H1 (cell line): ENCODE measurements at regions not wholly inside any gene's neighbourhood (a gene's known extent, or its start where the extent isn't known, plus 50 kb on each side); places are given as distances from the start of the nearest gene placed in this dataset.

Experiments
- CTCF ChIA-PET: fragments of 300-600 bp; sonication (Branson Sonifier 250); formaldehyde crosslinking; loops from one replicate; lab custom pipeline; 2021; ENCODE audit not compliant: partially characterized antibody; lab: Charles Lee
- POLR2A ChIA-PET: fragments of 300-600 bp; sonication (Branson Sonifier 250); formaldehyde crosslinking; loops from one replicate; lab custom pipeline; 2021; ENCODE audit warnings: inconsistent platforms; ENCODE audit not compliant: partially characterized antibody; lab: Charles Lee
- DNase-seq, 2 experiments: peaks; one replicate each; pipeline versions ENCODE4 v3.0.0 to v3.0.0-alpha.2; 2010 to 2022; ENCODE audit warnings: low spot score in 2 of 2, low read depth in 1 of 2, mixed read lengths in 1 of 2
- FAIRE-seq: peaks from 2 replicates; lab custom pipeline; 2011; peaks lifted over from hg19 to GRCh38; lab: Jason Lieb, UNC
- H2AFZ ChIP-seq: 2 replicates; pipeline ENCODE4 v1.8.1; 2012; ENCODE audit warnings: low read length, inconsistent platforms
- H2AK5ac ChIP-seq: 2 replicates; pipeline ENCODE4 v1.6.1; 2013; ENCODE audit warnings: low read depth, low read length
- H2BK120ac ChIP-seq: replicated peaks from 2 replicates; pipeline ENCODE3; 2013; ENCODE audit warnings: low read depth, low read length, inconsistent platforms
- H2BK12ac ChIP-seq: 2 replicates; pipeline ENCODE4 v1.6.1; 2013; ENCODE audit warnings: low read depth, low read length
- H2BK15ac ChIP-seq: 2 replicates; pipeline ENCODE4 v1.6.1; 2013; ENCODE audit warnings: low read length
- H2BK20ac ChIP-seq: 2 replicates; pipeline ENCODE4 v1.6.1; 2013; ENCODE audit warnings: low read length
- H2BK5ac ChIP-seq: 2 replicates; pipeline ENCODE4 v1.6.1; 2013; ENCODE audit warnings: low read depth, low read length
- H3K14ac ChIP-seq: 2 replicates; pipeline ENCODE4 v1.6.1; 2013; ENCODE audit warnings: inconsistent platforms; ENCODE audit not compliant: insufficient read length
- H3K18ac ChIP-seq: 2 replicates; pipeline ENCODE4 v1.6.1; 2013; ENCODE audit warnings: low read length; ENCODE audit errors: extremely low read depth
- H3K23ac ChIP-seq: 2 replicates; pipeline ENCODE4 v1.6.1; 2013; ENCODE audit warnings: inconsistent platforms; ENCODE audit not compliant: insufficient read length
- H3K23me2 ChIP-seq: 2 replicates; pipeline ENCODE4 v1.6.1; 2013; ENCODE audit warnings: low read depth, low read length
- H3K27ac ChIP-seq: 2 replicates; pipeline ENCODE4 v1.6.1; 2011; ENCODE audit warnings: low read depth, low read length, inconsistent platforms
- H3K27me3 ChIP-seq, 4 experiments: replicated peaks in 1 of 4; 1 replicate in 1 of 4; 2 replicates in 3 of 4; pipeline versions ENCODE4 v1.6.1 to v1.8.1; 2011 to 2013; ENCODE audit warnings: low read length in 3 of 4, mild to moderate bottlenecking in 3 of 4, inconsistent platforms in 2 of 4, mixed read lengths in 2 of 4, moderate library complexity in 1 of 4; ENCODE audit not compliant: control insufficient read depth in 3 of 4, insufficient read depth in 3 of 4; ENCODE audit errors: extremely low read depth in 1 of 4
- H3K36me3 ChIP-seq, 4 experiments: 2 replicates each; pipeline versions ENCODE4 v1.6.1 to v1.8.1; 2011 to 2013; ENCODE audit warnings: mild to moderate bottlenecking in 4 of 4, low read length in 3 of 4, moderate library complexity in 2 of 4, control low read depth in 1 of 4, inconsistent platforms in 1 of 4; ENCODE audit not compliant: insufficient read depth in 4 of 4, control insufficient read depth in 2 of 4
- H3K4ac ChIP-seq: replicated peaks from 2 replicates; pipeline ENCODE3; 2013; ENCODE audit warnings: low read length, low read depth, mixed read lengths, inconsistent platforms; ENCODE audit not compliant: insufficient read length
- H3K4me1 ChIP-seq, 4 experiments: replicated peaks in 1 of 4; 1 replicate in 1 of 4; 2 replicates in 3 of 4; pipeline versions ENCODE4 v1.6.1 to v1.8.1; 2011 to 2013; ENCODE audit warnings: low read length in 3 of 4, inconsistent platforms in 2 of 4, mixed read lengths in 1 of 4; ENCODE audit not compliant: insufficient read depth in 4 of 4, control insufficient read depth in 3 of 4
- H3K4me2 ChIP-seq, 2 experiments: 2 replicates each; pipeline versions ENCODE4 v1.6.1 to v1.8.1; 2011 to 2013; ENCODE audit warnings: low read depth in 2 of 2, low read length in 2 of 2, control low read depth in 1 of 2, inconsistent platforms in 1 of 2, mild to moderate bottlenecking in 1 of 2; ENCODE audit not compliant: insufficient read depth in 1 of 2
- H3K4me3 ChIP-seq, 4 experiments: fragments of 200-600, 300-600 bp in 1 of 4; sonication (generic), shearing (Covaris generic), sonication (Bioruptor Twin) in 1 of 4; 2 replicates each; pipeline versions ENCODE4 v1.5.1 to v1.8.1; 2011 to 2016; ENCODE audit warnings: low read length in 4 of 4, low read depth in 3 of 4, control low read depth in 2 of 4, inconsistent platforms in 2 of 4, mild to moderate bottlenecking in 2 of 4, mixed read lengths in 1 of 4, moderate library complexity in 1 of 4; ENCODE audit not compliant: insufficient read depth in 2 of 4; ENCODE audit errors: extremely low read depth in 1 of 4
- H3K56ac ChIP-seq: replicated peaks from 2 replicates; pipeline ENCODE3; 2013; ENCODE audit warnings: low read depth, mild to moderate bottlenecking, mixed read lengths, low read length, inconsistent platforms; ENCODE audit not compliant: insufficient read length
- H3K79me1 ChIP-seq: 2 replicates; pipeline ENCODE4 v1.6.1; 2013; ENCODE audit warnings: low read depth, low read length, control low read depth
- H3K79me2 ChIP-seq, 2 experiments: 2 replicates each; pipeline versions ENCODE4 v1.6.1 to v1.8.1; 2012 to 2013; ENCODE audit warnings: low read length in 2 of 2, mild to moderate bottlenecking in 2 of 2, inconsistent platforms in 1 of 2; ENCODE audit not compliant: insufficient read depth in 2 of 2, control insufficient read depth in 1 of 2
- H3K9ac ChIP-seq, 4 experiments: replicated peaks in 1 of 4; 1 replicate in 1 of 4; 2 replicates in 3 of 4; pipeline versions ENCODE4 v1.6.1 to v1.8.1; 2011 to 2013; ENCODE audit warnings: low read depth in 3 of 4, low read length in 3 of 4, control low read depth in 2 of 4, mild to moderate bottlenecking in 2 of 4, moderate library complexity in 2 of 4, inconsistent platforms in 1 of 4; ENCODE audit errors: extremely low read depth in 1 of 4
- H3K9me3 ChIP-seq, 2 experiments: 2 replicates each; pipeline versions ENCODE4 v1.6.1 to v1.8.1; 2012 to 2013; ENCODE audit warnings: mild to moderate bottlenecking in 2 of 2, moderate library complexity in 2 of 2, control low read depth in 1 of 2, inconsistent platforms in 1 of 2, low read depth in 1 of 2, low read length in 1 of 2, mixed read lengths in 1 of 2; ENCODE audit not compliant: insufficient read depth in 2 of 2
- H4K20me1 ChIP-seq, 2 experiments: replicated peaks in 1 of 2; 2 replicates each; pipeline versions ENCODE3 to v1.8.1; 2011 to 2013; ENCODE audit warnings: inconsistent platforms in 2 of 2, low read length in 2 of 2, mild to moderate bottlenecking in 1 of 2; ENCODE audit not compliant: insufficient read depth in 2 of 2, control insufficient read depth in 1 of 2
- H4K5ac ChIP-seq: 2 replicates; pipeline ENCODE4 v1.6.1; 2013; ENCODE audit warnings: low read length, low read depth, mixed read lengths, inconsistent platforms; ENCODE audit not compliant: insufficient read length
- H4K8ac ChIP-seq: 2 replicates; pipeline ENCODE4 v1.8.0; 2013; ENCODE audit warnings: mild to moderate bottlenecking, moderate library complexity, low read length, inconsistent platforms; ENCODE audit not compliant: insufficient read depth; ENCODE audit errors: extremely low read depth
- H4K91ac ChIP-seq: replicated peaks from 2 replicates; pipeline ENCODE3; 2013; ENCODE audit warnings: low read length, mixed read lengths, inconsistent platforms; ENCODE audit not compliant: insufficient read length
- CBX5 ChIP-seq: fragments of 300-800, 300-1000 bp; sonication (generic); IDR thresholded peaks from 2 replicates; pipeline ENCODE4 v1.7.1; 2016; ENCODE audit warnings: antibody characterized with exemption, low read length, low read depth
- CEBPB ChIP-seq: IDR thresholded peaks from 2 replicates; pipeline ENCODE4 v1.6.1; 2012; ENCODE audit warnings: low read depth, low read length
- CTBP2 ChIP-seq: IDR thresholded peaks from 2 replicates; pipeline ENCODE4 v1.7.0; 2011; ENCODE audit warnings: borderline replicate concordance, mild to moderate bottlenecking, moderate library complexity, mixed read lengths, low read length; ENCODE audit not compliant: insufficient read depth, insufficient read length
- CTCF ChIP-seq, 3 experiments: IDR thresholded peaks; 1 replicate in 2 of 3; 2 replicates in 1 of 3; pipeline versions ENCODE4 v1.5.1 to v1.6.1; 2011; ENCODE audit warnings: low read length in 3 of 3, mild to moderate bottlenecking in 3 of 3, inconsistent platforms in 2 of 3, low read depth in 1 of 3, moderate library complexity in 1 of 3; ENCODE audit not compliant: insufficient read depth in 1 of 3; ENCODE audit errors: control extremely low read depth in 1 of 3
- EP300 ChIP-seq, 2 experiments: IDR thresholded peaks; 1 replicate in 1 of 2; 2 replicates in 1 of 2; pipeline ENCODE4 v1.6.1; 2011 to 2012; ENCODE audit warnings: low read depth in 2 of 2, low read length in 2 of 2, mild to moderate bottlenecking in 2 of 2, borderline replicate concordance in 1 of 2, inconsistent platforms in 1 of 2, moderate library complexity in 1 of 2
- GTF2F1 ChIP-seq: IDR thresholded peaks from 2 replicates; pipeline ENCODE4 v1.6.1; 2012; ENCODE audit warnings: low read depth, low read length, improper control_type of control experiment, borderline replicate concordance
- HDAC6 ChIP-seq: IDR thresholded peaks from one replicate; pipeline ENCODE4 v1.7.1; 2012; ENCODE audit warnings: low read depth, mild to moderate bottlenecking, inconsistent platforms, low read length, moderate library complexity
- RBBP5 ChIP-seq: IDR thresholded peaks from 2 replicates; pipeline ENCODE4 v1.7.1; 2012; ENCODE audit warnings: low read depth, mild to moderate bottlenecking, inconsistent platforms, low read length, moderate library complexity, borderline replicate concordance
- WGBS, 2 experiments: shearing (Covaris generic) in 1 of 2; methylation state at CpG; one replicate each; pipeline versions ENCODE4 v1.1.6 to v1.1.7; 2013 to 2015; ENCODE audit warnings: low lambda C conversion rate in 2 of 2, mixed read lengths in 2 of 2, inconsistent platforms in 1 of 2, low coverage in 1 of 2, missing lambda C conversion rate in 1 of 2; ENCODE audit not compliant: insufficient replicate concordance in 2 of 2, insufficient coverage in 1 of 2, insufficient read length in 1 of 2; ENCODE audit errors: extremely low coverage in 1 of 2, missing lambda C conversion rate in 1 of 2; 5-methylcytosine and 5-hydroxymethylcytosine counted together

GRCh38 chr2:239589833-239590232 lies 189.0 kb upstream of the HDAC4 start:
- 97% methylated on average over 8 of the region's 10 CpGs; no CpG with 5 or more reads in 1 of the 2 experiments for WGBS, 2 experiments
- CTCF ChIA-PET = no interaction called here
- Histone ChIP-seq H3K27ac (no peak overlapping the region), H2AFZ (no peak overlapping the region), H2AK5ac (no peak overlapping the region), H4K20me1 (no peaks in the 10 kb centered on the region), H2BK12ac (no peak overlapping the region), H4K5ac (no peak overlapping the region), H3K27me3 (no peaks in the 10 kb centered on the region), H3K79me2 (no peaks in the 10 kb centered on the region), H2BK5ac (no peak overlapping the region), H3K36me3 (no peaks in the 10 kb centered on the region), H3K9me3 (peaks cover 13 to 16% of the 10 kb centered on the region in 2 experiments), H2BK15ac (no peak overlapping the region), H2BK20ac (no peak overlapping the region), H3K4me3 (no peak overlapping the region), H3K4me2 (no peak overlapping the region), H3K23ac (no peak overlapping the region), H3K14ac (no peak overlapping the region), H3K9ac (no peak overlapping the region), H3K56ac (no peak overlapping the region), H3K4ac (no peak overlapping the region), H4K91ac (no peak overlapping the region), H3K23me2 (no peaks in the 10 kb centered on the region), H3K18ac (no peak overlapping the region), H2BK120ac (no peak overlapping the region), H4K8ac (no peak overlapping the region), H3K4me1 (no peaks in the 10 kb centered on the region), H3K79me1 (no peaks in the 10 kb centered on the region)
- FAIRE-seq (no peak), DNase-seq (no peak)
- POLR2A ChIA-PET = no interaction called here
- no peak for TF ChIP-seq CTCF (IDR thresholded peaks at IDR 0.05; ENCODE audit: control extremely low read depth in 1 of 3, insufficient read depth in 1 of 3, low read depth in 1 of 3, low read length in 3 of 3)
- TF ChIP-seq HDAC6 = no peak
- no peak for TF ChIP-seq GTF2F1
- TF ChIP-seq CEBPB = no peak
- no peak for TF ChIP-seq RBBP5
- no peak for TF ChIP-seq CBX5
- no peak for TF ChIP-seq EP300 (IDR thresholded peaks at IDR 0.05; ENCODE audit: borderline replicate concordance in 1 of 2, low read depth in 2 of 2, low read length in 2 of 2)
- TF ChIP-seq CTBP2 = no peak
